DMS 273 (cell line): ENCODE measurements at regions not wholly inside any gene's neighbourhood (a gene's known extent, or its start where the extent isn't known, plus 50 kb on each side); places are given as distances from the start of the nearest gene placed in this dataset.
"Not testable (repeated sequence)": the region's sequence is repeated elsewhere in the genome, so short reads cannot be mapped to it uniquely, and the experiment has no call there.

ENCODE experiments used
- DNase-seq: peaks from one replicate; lab custom pipeline; 2025; ENCODE audit not compliant: unreplicated experiment; lab: John Stamatoyannopoulos, UW

- DNase-seq, result no peak
Observed at GRCh38 chr2:56934866-56935265, 751.1 kb downstream of the CCDC85A start.

GRCh38 chr2:56940054-56940453 lies 756.3 kb downstream of the CCDC85A start:
- DNase-seq, result no peak

- DNase-seq, result no peak
Observed at GRCh38 chr2:56952871-56953270, 769.1 kb downstream of the CCDC85A start.

GRCh38 chr2:56960581-56960980 lies 776.8 kb downstream of the CCDC85A start:
- no peak for DNase-seq

- no peak for DNase-seq
Observed at GRCh38 chr2:56962673-56963072, 778.9 kb downstream of the CCDC85A start.

- no peak for DNase-seq
Observed at GRCh38 chr2:56969513-56969912, 785.7 kb downstream of the CCDC85A start.

- DNase-seq, result no peak
Observed at GRCh38 chr2:56971383-56971974, 787.7 kb downstream of the CCDC85A start.

- no peak for DNase-seq
Observed at GRCh38 chr2:56981554-56981953, 797.8 kb downstream of the CCDC85A start.

- DNase-seq, result no peak
Observed at GRCh38 chr2:56985609-56986008, 801.8 kb downstream of the CCDC85A start.

- no peak for DNase-seq
Observed at GRCh38 chr2:57022496-57022895, 838.7 kb downstream of the CCDC85A start.

- no peak for DNase-seq
Observed at GRCh38 chr2:57044931-57045635, 861.3 kb downstream of the CCDC85A start.

GRCh38 chr2:57049273-57049672 lies 865.5 kb downstream of the CCDC85A start:
- DNase-seq, result no peak

- DNase-seq, result no peak
Observed at GRCh38 chr2:57050007-57050406, 866.2 kb downstream of the CCDC85A start.

- not testable (repeated sequence) for DNase-seq
Observed at GRCh38 chr2:57066301-57066700, 882.5 kb downstream of the CCDC85A start.

GRCh38 chr2:57075226-57075625 lies 891.4 kb downstream of the CCDC85A start:
- DNase-seq, result no peak

GRCh38 chr2:57080035-57080434 lies 896.2 kb downstream of the CCDC85A start:
- DNase-seq, result no peak

GRCh38 chr2:57084697-57085281 lies 901.0 kb downstream of the CCDC85A start:
- DNase-seq, result no peak

- DNase-seq, result no peak
Observed at GRCh38 chr2:57093020-57093419, 909.2 kb downstream of the CCDC85A start.

GRCh38 chr2:57097855-57098254 lies 914.1 kb downstream of the CCDC85A start:
- no peak for DNase-seq

- DNase-seq, result no peak
Observed at GRCh38 chr2:57100436-57100835, 916.6 kb downstream of the CCDC85A start.

GRCh38 chr2:57105694-57106093 lies 921.9 kb downstream of the CCDC85A start:
- DNase-seq, result no peak

- no peak for DNase-seq
Observed at GRCh38 chr2:57107353-57107752, 923.6 kb downstream of the CCDC85A start.
